HL-60 (cell line): ENCODE measurements at regions not wholly inside any gene's neighbourhood (a gene's known extent, or its start where the extent isn't known, plus 50 kb on each side); places are given as distances from the start of the nearest gene placed in this dataset.
"Not testable (repeated sequence)": the region's sequence is repeated elsewhere in the genome, so short reads cannot be mapped to it uniquely, and the experiment has no call there.

Experiments used
- DNase-seq, 2 experiments: peaks; one replicate each; pipeline ENCODE4 v3.0.0-alpha.2; 2010 to 2020; ENCODE audit warnings: low read depth in 1 of 2, low spot score in 1 of 2
- H3K27ac ChIP-seq: fragments of 250-450 bp; sonication (Bioruptor Pico); replicated peaks from 2 replicates; pipeline ENCODE4 v1.5.1; 2020; ENCODE audit warnings: mild to moderate bottlenecking, moderate library complexity
- H3K27me3 ChIP-seq: fragments of 250-450 bp; sonication (Bioruptor Pico); 2 replicates; pipeline ENCODE4 v1.5.1; 2021; ENCODE audit warnings: mild to moderate bottlenecking, moderate library complexity; ENCODE audit not compliant: insufficient read depth, poor library complexity, severe bottlenecking
- H3K4me3 ChIP-seq: replicated peaks from 2 replicates; pipeline ENCODE4 v1.5.1; 2011; ENCODE audit warnings: mild to moderate bottlenecking, control low read depth, low read length; ENCODE audit not compliant: insufficient read depth
- CTCF ChIP-seq: IDR thresholded peaks from one replicate; pipeline ENCODE4 v1.5.1; 2011; ENCODE audit warnings: low read length, control low read depth, inconsistent platforms; ENCODE audit not compliant: insufficient read depth
- GABPA ChIP-seq: IDR thresholded peaks from 2 replicates; pipeline ENCODE4 v1.6.1; 2012; ENCODE audit warnings: low read depth
- POLR2AphosphoS5 ChIP-seq: IDR thresholded peaks from 2 replicates; pipeline ENCODE4 v1.6.1; 2012; ENCODE audit warnings: low read depth
- REST ChIP-seq: IDR thresholded peaks from 2 replicates; pipeline ENCODE4 v1.6.1; 2012; ENCODE audit warnings: low read depth; ENCODE audit not compliant: insufficient replicate concordance
- SPI1 ChIP-seq: IDR thresholded peaks from 2 replicates; pipeline ENCODE4 v1.6.1; 2012; ENCODE audit warnings: low read depth, mild to moderate bottlenecking, borderline replicate concordance

- TF ChIP-seq GABPA (no peak), REST (no peak), POLR2AphosphoS5 (no peak), CTCF (no peak), SPI1 (no peak)
- no peak for DNase-seq
- Histone ChIP-seq H3K27ac (no peak overlapping the region), H3K4me3 (no peak overlapping the region), H3K27me3 (no peaks in the 10 kb centered on the region)
Measured at GRCh38 chr6:169086020-169086419, 167.6 kb downstream of the THBS2 start.

GRCh38 chr6:169085466-169085865 lies 168.2 kb downstream of the THBS2 start:
- TF ChIP-seq POLR2AphosphoS5 (no peak), GABPA (no peak), SPI1 (no peak), REST (no peak), CTCF (no peak)

GRCh38 chr6:169084557-169084956 lies 169.1 kb downstream of the THBS2 start:
- H3K27ac ChIP-seq, H3K4me3 ChIP-seq, DNase-seq, H3K27me3 ChIP-seq: not testable (repeated sequence)

More at GRCh38 chr6:169085466-169085865, 168.2 kb downstream of the THBS2 start:
- Histone ChIP-seq H3K27me3 (no peaks in the 10 kb centered on the region), H3K4me3 (no peak overlapping the region), H3K27ac (no peak overlapping the region)
- DNase-seq: no peak

GRCh38 chr6:169084067-169084466 lies 169.6 kb downstream of the THBS2 start:
- Histone ChIP-seq H3K4me3 (no peak overlapping the region), H3K27me3 (no peaks in the 10 kb centered on the region), H3K27ac (no peak overlapping the region)
- no peak for TF ChIP-seq CTCF
- TF ChIP-seq GABPA: no peak
- no peak for TF ChIP-seq POLR2AphosphoS5
- no peak for TF ChIP-seq REST
- TF ChIP-seq SPI1: no peak
- DNase-seq: no peak
